ENCODE measurements at regions not wholly inside any gene's neighbourhood (a gene's known extent, or its start where the extent isn't known, plus 50 kb on each side); places are given as distances from the start of the nearest gene placed in this dataset.

GRCh38 chr1:64327119-64327518 is 123.7 kb downstream of the UBE2U start:
- no peak for DNase-seq (ENCODE audit: low read depth)
- H3K4me3 ChIP-seq (ENCODE audit: low read depth, low read length) = no peak overlapping the region
- TF ChIP-seq CTCF (IDR thresholded peaks at IDR 0.05; ENCODE audit: low read depth, low read length, missing control alignments) = no peak

DNA sequence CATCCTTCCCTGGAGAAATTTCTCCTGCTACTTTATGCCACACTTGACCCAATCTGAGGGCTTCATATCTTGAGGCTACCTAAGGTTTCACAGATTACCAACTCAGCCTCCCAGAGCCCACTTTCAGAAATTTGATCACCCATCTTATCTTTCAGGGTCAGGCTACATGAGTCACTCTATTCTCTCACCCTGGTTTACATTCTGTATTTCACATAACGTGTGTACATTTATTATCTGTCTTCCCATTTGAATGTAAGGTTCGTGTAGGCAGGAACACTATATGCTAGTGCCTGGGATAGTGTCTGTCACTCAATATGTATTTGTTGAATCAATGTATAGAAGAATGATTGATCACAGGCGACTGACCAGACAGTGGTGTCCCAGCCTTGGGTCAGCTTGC is 124.8 kb downstream of the UBE2U start:
- no peak for TF ChIP-seq CTCF (IDR thresholded peaks at IDR 0.05; ENCODE audit: low read depth, low read length, missing control alignments)
- H3K4me3 ChIP-seq (ENCODE audit: low read depth, low read length) = no peak overlapping the region
- no peak for DNase-seq (ENCODE audit: low read depth)

- no peak for DNase-seq (ENCODE audit: low read depth)
- H3K4me3 ChIP-seq (ENCODE audit: low read depth, low read length) = no peak overlapping the region
- no peak for TF ChIP-seq CTCF (IDR thresholded peaks at IDR 0.05; ENCODE audit: low read depth, low read length, missing control alignments)
Measured at GRCh38 chr1:64330839-64331238, 127.4 kb downstream of the UBE2U start.

- no peak for DNase-seq (ENCODE audit: low read depth)
- no peak for TF ChIP-seq CTCF (IDR thresholded peaks at IDR 0.05; ENCODE audit: low read depth, low read length, missing control alignments)
- H3K4me3 ChIP-seq (ENCODE audit: low read depth, low read length) = no peak overlapping the region
Measured at GRCh38 chr1:64335636-64336035, 132.2 kb downstream of the UBE2U start.

DNA sequence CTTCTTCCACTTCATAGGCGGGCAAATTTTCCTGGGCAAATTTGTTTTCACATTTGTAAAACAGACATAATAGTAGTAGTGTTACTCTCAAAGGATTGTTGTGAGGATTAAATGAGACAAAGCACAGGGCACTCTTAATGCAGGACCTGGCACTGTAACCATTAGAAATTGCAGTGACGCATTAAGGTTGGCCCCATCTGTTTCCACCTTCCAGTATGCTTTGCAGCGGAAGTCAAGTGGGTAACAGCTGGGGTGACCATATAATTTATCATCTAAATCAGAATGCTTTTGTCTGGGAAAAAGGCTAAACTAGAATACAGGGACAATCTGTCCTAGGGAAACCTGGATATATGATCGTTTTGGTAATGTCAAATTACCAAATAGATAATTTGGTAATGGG is 132.5 kb upstream of the CACHD1 start:
- H3K4me3 ChIP-seq (ENCODE audit: low read depth, low read length) = no peak overlapping the region
- TF ChIP-seq CTCF (IDR thresholded peaks at IDR 0.05; ENCODE audit: low read depth, low read length, missing control alignments) = no peak
- DNase-seq (ENCODE audit: low read depth) = no peak

- DNase-seq (ENCODE audit: low read depth) = no peak
- no peak for TF ChIP-seq CTCF (IDR thresholded peaks at IDR 0.05; ENCODE audit: low read depth, low read length, missing control alignments)
- H3K4me3 ChIP-seq (ENCODE audit: low read depth, low read length) = no peak overlapping the region
Measured at GRCh38 chr1:64337926-64338325, 132.0 kb upstream of the CACHD1 start.

DNA sequence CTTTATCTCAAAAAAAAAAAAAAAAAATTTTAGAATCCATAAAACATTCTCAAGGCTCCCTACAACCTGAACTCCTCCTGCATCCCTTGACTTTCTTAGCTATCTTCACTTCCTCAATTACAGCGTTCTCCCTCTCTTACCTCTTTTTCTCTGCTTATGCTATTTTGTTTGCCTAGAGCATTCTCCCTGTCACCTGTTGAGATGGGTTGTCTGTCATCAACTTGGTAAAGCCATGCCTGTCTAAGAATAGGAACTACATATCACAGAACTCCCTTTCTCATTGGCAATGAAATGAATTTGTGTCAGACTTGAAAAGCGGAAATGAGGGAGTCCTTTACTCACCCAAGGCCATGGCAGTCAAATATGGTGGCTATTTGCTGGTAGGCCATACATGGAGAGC is 129.6 kb upstream of the CACHD1 start:
- no peak for TF ChIP-seq CTCF (IDR thresholded peaks at IDR 0.05; ENCODE audit: low read depth, low read length, missing control alignments)
- DNase-seq (ENCODE audit: low read depth) = no peak
- H3K4me3 ChIP-seq (ENCODE audit: low read depth, low read length) = no peak overlapping the region
